AG04450 (cell line): ENCODE measurements at regions not wholly inside any gene's neighbourhood (a gene's known extent, or its start where the extent isn't known, plus 50 kb on each side); places are given as distances from the start of the nearest gene placed in this dataset.

ENCODE experiments used
- CTCF ChIA-PET: fragments of 300-600, 350-600 bp; formaldehyde crosslinking; extraction: SDS; loops from one replicate; lab custom pipeline; 2022; ENCODE audit warnings: antibody characterized with exemption, inconsistent platforms; lab: Charles Lee
- POLR2A ChIA-PET: fragments of 350-600 bp; formaldehyde crosslinking; extraction: SDS; loops from one replicate; lab custom pipeline; 2021; ENCODE audit warnings: antibody characterized with exemption, inconsistent platforms; lab: Yijun Ruan, JAX
- DNase-seq: peaks from one replicate; pipeline ENCODE4 v3.0.0-alpha.2; 2011; ENCODE audit warnings: low read depth, low spot score
- H3K27ac ChIP-seq: one replicate; pipeline ENCODE4 v1.5.1; 2012; ENCODE audit warnings: low read depth, low read length, control low read depth
- H3K27me3 ChIP-seq: one replicate; pipeline ENCODE4 v1.6.0; 2012; ENCODE audit warnings: low read length; ENCODE audit not compliant: control insufficient read depth, insufficient read depth
- H3K4me3 ChIP-seq: 2 replicates; pipeline ENCODE4 v1.5.1; 2011; ENCODE audit warnings: mild to moderate bottlenecking, low read depth, low read length, control low read depth
- H3K9me3 ChIP-seq: 2 replicates; pipeline ENCODE4 v1.5.1; 2012; ENCODE audit warnings: low read length; ENCODE audit not compliant: control insufficient read depth, insufficient read depth
- TF ChIP-seq, protein P1 (sequence below): IDR thresholded peaks from 2 replicates; pipeline ENCODE4 v1.5.1; 2011; ENCODE audit warnings: low read depth, low read length, control low read depth, inconsistent platforms

DNA sequence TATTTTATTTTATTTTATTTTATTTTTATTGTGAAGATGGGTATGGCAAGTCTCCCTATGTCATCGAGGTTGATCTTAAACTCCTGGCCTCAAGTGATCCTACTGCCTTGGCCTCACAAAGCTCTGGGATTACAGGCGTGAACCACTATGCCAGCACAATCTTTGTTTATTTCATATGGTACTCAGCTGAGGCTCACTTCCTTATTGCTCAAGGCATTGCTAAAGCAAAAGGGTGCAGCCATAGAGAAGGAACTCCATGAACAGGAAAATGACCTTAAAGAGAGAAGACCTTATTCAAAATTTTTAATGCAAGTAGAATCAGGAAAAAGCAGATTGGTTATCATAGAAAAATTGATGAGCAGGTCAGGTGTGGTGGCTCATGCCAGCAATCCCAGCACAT is 110.6 kb upstream of the RBBP6 start:
- ChIA-PET POLR2A (no interaction called here), CTCF (no interaction called here)
- no peaks in the 10 kb centered on the region for H3K9me3 ChIP-seq
- H3K27me3 ChIP-seq, result no peaks in the 10 kb centered on the region
- no peak overlapping the region for H3K4me3 ChIP-seq
- no peak for DNase-seq
- H3K27ac ChIP-seq, result no peak overlapping the region
- TF ChIP-seq, protein P1, sequence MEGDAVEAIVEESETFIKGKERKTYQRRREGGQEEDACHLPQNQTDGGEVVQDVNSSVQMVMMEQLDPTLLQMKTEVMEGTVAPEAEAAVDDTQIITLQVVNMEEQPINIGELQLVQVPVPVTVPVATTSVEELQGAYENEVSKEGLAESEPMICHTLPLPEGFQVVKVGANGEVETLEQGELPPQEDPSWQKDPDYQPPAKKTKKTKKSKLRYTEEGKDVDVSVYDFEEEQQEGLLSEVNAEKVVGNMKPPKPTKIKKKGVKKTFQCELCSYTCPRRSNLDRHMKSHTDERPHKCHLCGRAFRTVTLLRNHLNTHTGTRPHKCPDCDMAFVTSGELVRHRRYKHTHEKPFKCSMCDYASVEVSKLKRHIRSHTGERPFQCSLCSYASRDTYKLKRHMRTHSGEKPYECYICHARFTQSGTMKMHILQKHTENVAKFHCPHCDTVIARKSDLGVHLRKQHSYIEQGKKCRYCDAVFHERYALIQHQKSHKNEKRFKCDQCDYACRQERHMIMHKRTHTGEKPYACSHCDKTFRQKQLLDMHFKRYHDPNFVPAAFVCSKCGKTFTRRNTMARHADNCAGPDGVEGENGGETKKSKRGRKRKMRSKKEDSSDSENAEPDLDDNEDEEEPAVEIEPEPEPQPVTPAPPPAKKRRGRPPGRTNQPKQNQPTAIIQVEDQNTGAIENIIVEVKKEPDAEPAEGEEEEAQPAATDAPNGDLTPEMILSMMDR, result no peak

- DNase-seq, result no peak
- Histone ChIP-seq H3K4me3 (no peak overlapping the region), H3K27me3 (no peaks in the 10 kb centered on the region), H3K9me3 (no peaks in the 10 kb centered on the region), H3K27ac (no peak overlapping the region)
- CTCF ChIA-PET, result interaction anchor here (0.6 kb wide), 1 partner anchor 28 kb away, joined by 5 read pairs; no protein-coding TSS in a partner anchor
- TF ChIP-seq, protein P1, result no peak
- POLR2A ChIA-PET, result no interaction called here
Observed at GRCh38 chr16:24430954-24431760, 108.2 kb upstream of the RBBP6 start.

DNA sequence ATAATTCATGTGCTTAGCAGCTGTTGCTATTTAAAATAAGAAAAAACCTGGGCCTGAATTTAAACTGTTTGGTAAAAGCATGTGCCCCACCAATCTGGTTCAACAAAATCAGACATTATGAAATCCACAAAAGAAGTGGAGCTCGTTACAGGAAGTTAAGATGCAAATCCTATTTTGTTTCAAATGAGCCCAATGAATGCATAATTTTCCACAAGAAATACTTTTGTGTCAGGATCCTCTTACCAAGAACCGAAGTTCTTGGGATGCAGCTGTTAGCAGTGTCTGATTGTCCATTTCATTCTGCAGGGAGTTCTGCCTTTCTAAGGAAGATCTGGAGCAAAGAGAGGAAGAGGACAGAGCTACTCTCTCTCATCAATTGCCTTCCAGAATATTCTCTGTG is 105.7 kb upstream of the RBBP6 start:
- H3K27me3 ChIP-seq, result no peaks in the 10 kb centered on the region
- CTCF ChIA-PET, result no interaction called here
- TF ChIP-seq, protein P1, result no peak
- no peak for DNase-seq
- POLR2A ChIA-PET, result no interaction called here
- no peaks in the 10 kb centered on the region for H3K9me3 ChIP-seq
- no peak overlapping the region for H3K4me3 ChIP-seq
- H3K27ac ChIP-seq, result no peak overlapping the region

- CTCF ChIA-PET, result no interaction called here
- H3K9me3 ChIP-seq, result no peaks in the 10 kb centered on the region
- TF ChIP-seq, protein P1, result no peak
Observed at GRCh38 chr16:24440306-24440705, 99.1 kb upstream of the RBBP6 start.

GRCh38 chr16:24442631-24443030 is 96.7 kb upstream of the RBBP6 start:
- TF ChIP-seq, protein P1, result no peak
- H3K27ac ChIP-seq, result no peak overlapping the region
- no peaks in the 10 kb centered on the region for H3K9me3 ChIP-seq
- POLR2A ChIA-PET, result no interaction called here
- no peaks in the 10 kb centered on the region for H3K27me3 ChIP-seq
- CTCF ChIA-PET, result interaction anchor here (0.5 kb wide), 1 partner anchor 28 kb away, joined by 4 read pairs; no protein-coding TSS in a partner anchor
- DNase-seq, result no peak
- H3K4me3 ChIP-seq, result no peak overlapping the region

More at GRCh38 chr16:24440306-24440705, 99.1 kb upstream of the RBBP6 start:
- no peak for DNase-seq
- no peak overlapping the region for H3K27ac ChIP-seq
- POLR2A ChIA-PET, result no interaction called here
- no peak overlapping the region for H3K4me3 ChIP-seq
- H3K27me3 ChIP-seq, result no peaks in the 10 kb centered on the region
